ENCODE measurements at regions not wholly inside any gene's neighbourhood (a gene's known extent, or its start where the extent isn't known, plus 50 kb on each side); places are given as distances from the start of the nearest gene placed in this dataset.

GRCh38 chr2:58521803-58522554, 280.9 kb upstream of the FANCL start:
- CTCF ChIA-PET = no interaction called here
- Histone ChIP-seq H3K4me3 (ENCODE audit: low read depth, low read length) (no peak overlapping the region), H3K36me3 (ENCODE audit: control insufficient read depth, insufficient read depth, low read length) (no peaks in the 10 kb centered on the region), H3K27me3 (ENCODE audit: control insufficient read depth, insufficient read depth, low read length) (no peaks in the 10 kb centered on the region)
- POLR2A ChIA-PET = no interaction called here
- no peak for TF ChIP-seq CTCF (IDR thresholded peaks at IDR 0.05; ENCODE audit: insufficient read depth, low read depth, low read length)
- DNase-seq (ENCODE audit: low read depth) = no peak

- ChIA-PET POLR2A (no interaction called here), CTCF (no interaction called here)
- Histone ChIP-seq H3K27me3 (ENCODE audit: control insufficient read depth, insufficient read depth, low read length) (no peaks in the 10 kb centered on the region), H3K36me3 (ENCODE audit: control insufficient read depth, insufficient read depth, low read length) (no peaks in the 10 kb centered on the region), H3K4me3 (ENCODE audit: low read depth, low read length) (no peak overlapping the region)
- no peak for DNase-seq (ENCODE audit: low read depth)
- no peak for TF ChIP-seq CTCF (IDR thresholded peaks at IDR 0.05; ENCODE audit: insufficient read depth, low read depth, low read length)
Observed at GRCh38 chr2:58520903-58521302, 279.8 kb upstream of the FANCL start.

- TF ChIP-seq CTCF (IDR thresholded peaks at IDR 0.05; ENCODE audit: insufficient read depth, low read depth, low read length) = no peak
- Histone ChIP-seq H3K36me3 (ENCODE audit: control insufficient read depth, insufficient read depth, low read length) (no peaks in the 10 kb centered on the region), H3K4me3 (ENCODE audit: low read depth, low read length) (no peak overlapping the region), H3K27me3 (ENCODE audit: control insufficient read depth, insufficient read depth, low read length) (no peaks in the 10 kb centered on the region)
- ChIA-PET CTCF (no interaction called here), POLR2A (no interaction called here)
- no peak for DNase-seq (ENCODE audit: low read depth)
Observed at GRCh38 chr2:58517881-58518280, 276.8 kb upstream of the FANCL start.

GRCh38 chr2:58516695-58517094, 275.6 kb upstream of the FANCL start:
- ChIA-PET CTCF (interaction anchor here (0.6 kb wide), 1 partner anchor 382 kb away, joined by 3 read pairs; no protein-coding TSS in a partner anchor), POLR2A (interaction anchor here (0.5 kb wide), 1 partner anchor 14 kb away, joined by 3 read pairs; no protein-coding TSS in a partner anchor)
- H3K27me3 ChIP-seq (ENCODE audit: control insufficient read depth, insufficient read depth, low read length) = no peaks in the 10 kb centered on the region
- no peak for TF ChIP-seq CTCF (IDR thresholded peaks at IDR 0.05; ENCODE audit: insufficient read depth, low read depth, low read length)
- H3K4me3 ChIP-seq (ENCODE audit: low read depth, low read length) = no peak overlapping the region
- H3K36me3 ChIP-seq (ENCODE audit: control insufficient read depth, insufficient read depth, low read length) = no peaks in the 10 kb centered on the region
- DNase-seq (ENCODE audit: low read depth) = no peak

GRCh38 chr2:58515827-58516573, 274.9 kb upstream of the FANCL start:
- Histone ChIP-seq H3K4me3 (ENCODE audit: low read depth, low read length) (no peak overlapping the region), H3K36me3 (ENCODE audit: control insufficient read depth, insufficient read depth, low read length) (no peaks in the 10 kb centered on the region), H3K27me3 (ENCODE audit: control insufficient read depth, insufficient read depth, low read length) (no peaks in the 10 kb centered on the region)
- TF ChIP-seq CTCF (IDR thresholded peaks at IDR 0.05; ENCODE audit: insufficient read depth, low read depth, low read length) = no peak
- ChIA-PET POLR2A (no interaction called here), CTCF (interaction anchor here (0.7 to 1.2 kb wide), 2 partner anchors 9 to 13 kb away, joined by 3 read pairs; no protein-coding TSS in a partner anchor)
- DNase-seq (ENCODE audit: low read depth) = no peak
